NCI-H226 (cell line): ENCODE measurements at regions not wholly inside any gene's neighbourhood (a gene's known extent, or its start where the extent isn't known, plus 50 kb on each side); places are given as distances from the start of the nearest gene placed in this dataset.
"Not testable (repeated sequence)": the region's sequence is repeated elsewhere in the genome, so short reads cannot be mapped to it uniquely, and the experiment has no call there.

Source experiments
- DNase-seq: peaks from one replicate; pipeline ENCODE4 v3.0.0-alpha.2; 2015

- peak; percentile 99 for DNase-seq
Observed at GRCh38 chr12:38384816-38385378, 68.3 kb downstream of the ALG10B start.

- DNase-seq: peak; percentile 27
Observed at GRCh38 chr12:38385486-38385885, 68.9 kb downstream of the ALG10B start.

- peak; percentile 87 for DNase-seq
Observed at GRCh38 chr12:38386205-38386985, 69.8 kb downstream of the ALG10B start.

- no peak for DNase-seq
Observed at GRCh38 chr12:38389614-38390013, 73.0 kb downstream of the ALG10B start.

- DNase-seq: no peak
Observed at GRCh38 chr12:38391007-38391406, 74.4 kb downstream of the ALG10B start.

- peak; percentile 99 for DNase-seq
Observed at GRCh38 chr12:38392554-38393144, 76.1 kb downstream of the ALG10B start.

GRCh38 chr12:38399711-38400206, 83.2 kb downstream of the ALG10B start:
- DNase-seq: no peak

GRCh38 chr12:38402811-38403210, 86.2 kb downstream of the ALG10B start:
- DNase-seq: no peak

- no peak for DNase-seq
Observed at GRCh38 chr12:38409511-38409910, 92.9 kb downstream of the ALG10B start.

GRCh38 chr12:38411426-38411825, 94.9 kb downstream of the ALG10B start:
- no peak for DNase-seq

- no peak for DNase-seq
Observed at GRCh38 chr12:38411946-38412345, 95.4 kb downstream of the ALG10B start.

- DNase-seq: no peak
Observed at GRCh38 chr12:38417101-38417500, 100.5 kb downstream of the ALG10B start.

- no peak for DNase-seq
Observed at GRCh38 chr12:38424436-38424835, 107.9 kb downstream of the ALG10B start.

GRCh38 chr12:38427442-38427841, 110.9 kb downstream of the ALG10B start:
- no peak for DNase-seq

- DNase-seq: no peak
Observed at GRCh38 chr12:38431921-38432320, 115.3 kb downstream of the ALG10B start.

- not testable (repeated sequence) for DNase-seq
Observed at GRCh38 chr12:38441871-38442281, 125.3 kb downstream of the ALG10B start.

- no peak for DNase-seq
Observed at GRCh38 chr12:38445040-38445439, 128.5 kb downstream of the ALG10B start.

- no peak for DNase-seq
Observed at GRCh38 chr12:38448991-38449390, 132.4 kb downstream of the ALG10B start.

- peak; percentile 47 for DNase-seq
Observed at GRCh38 chr12:38456537-38457120, 140.1 kb downstream of the ALG10B start.

GRCh38 chr12:38465020-38465419, 148.4 kb downstream of the ALG10B start:
- no peak for DNase-seq

- DNase-seq: no peak
Observed at GRCh38 chr12:38469715-38470114, 153.1 kb downstream of the ALG10B start.

- peak; percentile 38 for DNase-seq
Observed at GRCh38 chr12:38477340-38478090, 160.9 kb downstream of the ALG10B start.

GRCh38 chr12:38480594-38480993, 164.0 kb downstream of the ALG10B start:
- no peak for DNase-seq
